Chondrocyte (in vitro differentiated cells): ENCODE measurements at regions not wholly inside any gene's neighbourhood (a gene's known extent, or its start where the extent isn't known, plus 50 kb on each side); places are given as distances from the start of the nearest gene placed in this dataset.
"Not testable (repeated sequence)": the region's sequence is repeated elsewhere in the genome, so short reads cannot be mapped to it uniquely, and the experiment has no call there.

Experiments used
- DNase-seq: peaks from one replicate; pipeline ENCODE4 v3.0.0; 2021; ENCODE audit warnings: mixed read lengths, low spot score
- H3K27ac Mint-ChIP-seq: one replicate; pipeline ENCODE4 v1.8.0; 2021; ENCODE audit warnings: mild to moderate bottlenecking, moderate library complexity, mixed read lengths; ENCODE audit not compliant: unreplicated experiment
- H3K27me3 Mint-ChIP-seq: 2 replicates; pipeline ENCODE4 v1.8.0; 2021; ENCODE audit warnings: low read depth, mixed read lengths
- H3K36me3 Mint-ChIP-seq: 2 replicates; pipeline ENCODE4 v1.8.0; 2021; ENCODE audit warnings: low read depth, mixed read lengths
- H3K4me1 Mint-ChIP-seq: 2 replicates; pipeline ENCODE4 v1.8.0; 2021; ENCODE audit warnings: low read depth, mild to moderate bottlenecking, mixed read lengths
- H3K4me3 Mint-ChIP-seq: one replicate; pipeline ENCODE4 v1.8.0; 2021; ENCODE audit warnings: mild to moderate bottlenecking, moderate library complexity, mixed read lengths; ENCODE audit not compliant: unreplicated experiment
- H3K9me3 Mint-ChIP-seq: 2 replicates; pipeline ENCODE4 v1.8.0; 2021; ENCODE audit warnings: low read depth, mixed read lengths
- TF ChIP-seq, protein P1 (sequence below): fragments of 200-600 bp; sonication (generic); IDR thresholded peaks from 2 replicates; pipeline ENCODE4 v1.5.0; 2021; ENCODE audit warnings: antibody characterized with exemption, mild to moderate bottlenecking, moderate library complexity

DNA sequence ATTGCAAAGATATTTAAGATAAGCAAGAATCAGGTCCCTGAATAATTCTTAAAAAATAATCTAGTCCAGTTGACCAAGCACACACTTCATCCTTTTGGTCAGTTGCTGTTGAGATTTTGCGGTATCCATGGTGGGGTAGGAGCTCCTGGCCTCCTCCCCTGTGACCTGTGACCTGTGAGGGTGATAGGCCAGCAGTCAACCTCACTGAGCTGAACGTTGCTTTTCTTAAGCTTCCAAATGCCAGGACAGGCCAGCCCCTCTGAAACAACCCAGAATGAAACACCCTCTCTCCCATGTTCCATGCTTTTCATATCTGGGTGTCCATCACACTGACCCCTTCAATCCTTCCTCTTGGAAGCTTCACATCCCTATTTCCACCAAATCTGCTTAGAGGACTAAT lies 164.9 kb downstream of the THBS2 start:
- Mint-ChIP-seq H3K27ac (peak overlapping the region; percentile 45), H3K27me3 (no peaks in the 10 kb centered on the region), H3K4me3 (no peak overlapping the region), H3K4me1 (peaks cover 53% of the 10 kb centered on the region), H3K36me3 (peaks cover 14% of the 10 kb centered on the region), H3K9me3 (peaks cover 27% of the 10 kb centered on the region)
- TF ChIP-seq, protein P1, sequence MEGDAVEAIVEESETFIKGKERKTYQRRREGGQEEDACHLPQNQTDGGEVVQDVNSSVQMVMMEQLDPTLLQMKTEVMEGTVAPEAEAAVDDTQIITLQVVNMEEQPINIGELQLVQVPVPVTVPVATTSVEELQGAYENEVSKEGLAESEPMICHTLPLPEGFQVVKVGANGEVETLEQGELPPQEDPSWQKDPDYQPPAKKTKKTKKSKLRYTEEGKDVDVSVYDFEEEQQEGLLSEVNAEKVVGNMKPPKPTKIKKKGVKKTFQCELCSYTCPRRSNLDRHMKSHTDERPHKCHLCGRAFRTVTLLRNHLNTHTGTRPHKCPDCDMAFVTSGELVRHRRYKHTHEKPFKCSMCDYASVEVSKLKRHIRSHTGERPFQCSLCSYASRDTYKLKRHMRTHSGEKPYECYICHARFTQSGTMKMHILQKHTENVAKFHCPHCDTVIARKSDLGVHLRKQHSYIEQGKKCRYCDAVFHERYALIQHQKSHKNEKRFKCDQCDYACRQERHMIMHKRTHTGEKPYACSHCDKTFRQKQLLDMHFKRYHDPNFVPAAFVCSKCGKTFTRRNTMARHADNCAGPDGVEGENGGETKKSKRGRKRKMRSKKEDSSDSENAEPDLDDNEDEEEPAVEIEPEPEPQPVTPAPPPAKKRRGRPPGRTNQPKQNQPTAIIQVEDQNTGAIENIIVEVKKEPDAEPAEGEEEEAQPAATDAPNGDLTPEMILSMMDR = no peak
- DNase-seq = no peak

DNA sequence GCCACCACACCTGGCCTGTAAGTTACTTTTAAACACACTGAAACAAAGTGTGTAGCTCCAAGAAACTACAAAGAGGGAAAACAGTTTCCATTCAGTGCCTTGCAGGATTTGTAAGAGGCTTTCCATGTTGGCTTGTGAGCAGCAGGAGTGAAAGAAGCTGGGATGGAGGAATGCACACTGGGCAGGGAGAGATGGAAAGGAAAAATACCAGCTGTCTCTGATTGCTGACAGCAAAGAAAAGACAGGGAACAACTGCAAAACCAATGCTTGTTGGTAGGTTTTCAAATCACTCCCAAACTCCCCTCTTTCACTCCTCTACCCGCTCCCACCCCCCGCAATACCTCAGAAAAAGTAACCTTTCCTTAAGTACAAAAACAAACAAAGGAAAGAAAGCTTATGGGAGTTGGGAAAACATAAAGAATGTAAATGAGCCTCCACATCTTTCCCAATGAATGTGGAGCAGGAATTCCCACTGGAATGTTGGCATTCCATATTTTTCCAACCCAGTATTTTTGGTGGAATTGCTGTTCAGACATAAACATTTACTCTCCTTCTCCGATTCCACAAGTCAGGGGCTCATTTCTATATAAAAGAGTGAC lies 166.1 kb downstream of the THBS2 start:
- Mint-ChIP-seq H3K27me3 (no peaks in the 10 kb centered on the region), H3K9me3 (peaks cover 30% of the 10 kb centered on the region), H3K27ac (peak overlapping the region; percentile 87), H3K36me3 (peaks cover 15% of the 10 kb centered on the region), H3K4me3 (peak overlapping the region; percentile 1), H3K4me1 (peaks cover 45% of the 10 kb centered on the region)
- DNase-seq = no peak
- TF ChIP-seq, protein P1 = no peak

DNA sequence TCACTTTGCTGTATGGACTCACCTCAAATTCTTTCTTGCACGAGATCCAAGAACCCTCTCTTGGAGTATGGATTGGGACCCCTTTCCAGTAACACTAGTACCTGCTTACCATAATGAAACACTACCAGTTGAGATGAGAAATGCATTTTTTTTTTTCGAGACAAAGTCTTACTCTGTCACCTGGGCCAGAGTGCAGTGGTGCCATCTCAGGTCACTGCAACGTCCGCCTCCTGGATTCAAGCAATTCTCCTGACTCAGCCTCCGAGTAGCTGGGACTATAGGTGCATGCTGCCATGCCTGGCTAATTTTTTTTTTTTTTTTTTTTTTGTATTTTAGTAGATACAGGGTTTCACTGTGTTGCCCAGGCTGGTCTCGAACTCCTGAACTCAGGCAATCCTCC lies 167.0 kb downstream of the THBS2 start:
- Mint-ChIP-seq H3K4me1 (peaks cover 44% of the 10 kb centered on the region), H3K36me3 (peaks cover 18% of the 10 kb centered on the region), H3K27ac (peak overlapping the region; percentile 87), H3K9me3 (peaks cover 29% of the 10 kb centered on the region)
- DNase-seq, H3K27me3 Mint-ChIP-seq, H3K4me3 Mint-ChIP-seq: not testable (repeated sequence)

DNA sequence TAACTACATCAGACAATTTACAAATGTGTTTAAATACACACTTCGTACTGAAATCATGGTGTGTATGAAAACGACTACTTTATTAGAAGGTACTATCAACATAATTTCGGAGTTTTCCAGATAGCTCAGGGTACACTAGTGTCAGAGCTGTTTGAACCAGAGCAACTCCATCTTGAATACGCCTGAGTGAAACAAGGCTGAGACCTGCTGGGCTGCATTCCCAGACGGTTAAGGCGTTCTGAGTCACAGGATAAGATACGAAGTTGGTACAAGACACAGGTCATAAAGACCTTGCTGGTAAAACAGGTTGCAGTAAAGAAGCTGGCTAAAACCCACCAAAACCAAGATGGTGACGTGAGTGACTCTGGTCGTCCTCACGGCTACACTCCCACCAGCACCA lies 167.6 kb downstream of the THBS2 start:
- no peak for DNase-seq
- H3K4me1 Mint-ChIP-seq = peaks cover 50% of the 10 kb centered on the region
- peak overlapping the region; percentile 50 for H3K27ac Mint-ChIP-seq
- no peak overlapping the region for H3K4me3 Mint-ChIP-seq
- no peaks in the 10 kb centered on the region for H3K27me3 Mint-ChIP-seq
- peaks cover 31% of the 10 kb centered on the region for H3K9me3 Mint-ChIP-seq
- TF ChIP-seq, protein P1 = no peak
- peaks cover 18% of the 10 kb centered on the region for H3K36me3 Mint-ChIP-seq

- no peaks in the 10 kb centered on the region for H3K27me3 Mint-ChIP-seq
- peaks cover 54% of the 10 kb centered on the region for H3K4me1 Mint-ChIP-seq
- DNase-seq = no peak
- TF ChIP-seq, protein P1 = no peak
- H3K36me3 Mint-ChIP-seq = peaks cover 18% of the 10 kb centered on the region
- no peak overlapping the region for H3K4me3 Mint-ChIP-seq
- peaks cover 32% of the 10 kb centered on the region for H3K9me3 Mint-ChIP-seq
- no peak overlapping the region for H3K27ac Mint-ChIP-seq
Measured at GRCh38 chr6:169085466-169085865, 168.2 kb downstream of the THBS2 start.

DNA sequence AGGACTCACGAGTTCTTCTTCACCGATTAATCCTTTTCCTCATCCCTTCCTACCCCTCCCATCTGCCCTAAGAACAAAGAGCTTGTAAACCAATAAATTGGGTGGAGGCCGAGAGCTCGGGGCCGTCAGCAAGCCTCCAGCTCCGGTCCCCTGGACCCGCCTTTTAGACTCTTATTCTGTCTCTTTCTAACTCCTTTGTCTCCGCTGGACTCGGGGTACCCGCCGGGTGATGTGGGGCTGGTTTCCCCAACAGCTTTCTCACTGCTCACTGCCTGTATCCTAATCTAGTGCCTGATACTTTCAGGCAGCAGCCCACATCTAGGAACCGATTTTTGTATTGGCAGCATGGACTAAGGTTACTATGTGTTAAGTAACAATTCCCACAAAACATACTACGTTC lies 169.1 kb downstream of the THBS2 start:
- not testable (repeated sequence) for H3K27me3 Mint-ChIP-seq, H3K27ac Mint-ChIP-seq, DNase-seq, H3K4me3 Mint-ChIP-seq
- Mint-ChIP-seq H3K4me1 (peaks cover 58% of the 10 kb centered on the region), H3K36me3 (peaks cover 11% of the 10 kb centered on the region), H3K9me3 (peaks cover 27% of the 10 kb centered on the region)
